Esophagus squamous epithelium (tissue), 5 donors: ENCODE measurements at regions not wholly inside any gene's neighbourhood (a gene's known extent, or its start where the extent isn't known, plus 50 kb on each side); places are given as distances from the start of the nearest gene placed in this dataset.

Experiments
- DNase-seq: peaks from one replicate; lab custom pipeline; 2025; lab: John Stamatoyannopoulos, UW
- H3K27ac ChIP-seq, 4 donors: fragments of 200-600 bp; sonication (generic); one replicate each; pipeline ENCODE4 v1.5.1; 2016 to 2019; ENCODE audit warnings: mild to moderate bottlenecking in 1 of 4
- H3K27me3 ChIP-seq, 4 donors: fragments of 200-600 bp; sonication (generic); 1 replicate in 3 of 4; 2 replicates in 1 of 4; pipeline versions ENCODE4 v1.5.1 to v1.6.0; 2017 to 2021; ENCODE audit warnings: antibody characterized with exemption in 1 of 4
- H3K36me3 ChIP-seq, 3 donors: fragments of 200-600 bp; sonication (generic); one replicate each; pipeline ENCODE4 v1.5.1; 2016 to 2019
- H3K4me1 ChIP-seq, 3 donors: fragments of 200-600 bp; sonication (generic); one replicate each; pipeline ENCODE4 v1.5.1; 2017 to 2019
- H3K4me3 ChIP-seq, 4 donors: fragments of 200-600 bp; sonication (generic); 1 replicate in 3 of 4; 2 replicates in 1 of 4; pipeline ENCODE4 v1.5.1; 2016 to 2019; ENCODE audit warnings: mild to moderate bottlenecking in 2 of 4, moderate library complexity in 1 of 4
- H3K9me3 ChIP-seq, 3 donors: fragments of 200-600 bp; sonication (generic); one replicate each; pipeline ENCODE4 v1.5.1; 2016 to 2019
- CTCF ChIP-seq, 6 experiments: fragments of 450-650 bp in 4 of 6; fragments of 200-600 bp in 2 of 6; sonication (generic) in 2 of 6; IDR thresholded peaks; one replicate each; pipeline ENCODE4 v1.5.1; 2016 to 2019; ENCODE audit warnings: antibody characterized with exemption in 6 of 6, mild to moderate bottlenecking in 4 of 6, moderate library complexity in 4 of 6
- POLR2A ChIP-seq, 4 donors: fragments of 450-650 bp; IDR thresholded peaks; one replicate each; pipeline ENCODE4 v1.6.1; 2017; ENCODE audit warnings: antibody characterized with exemption in 4 of 4, mild to moderate bottlenecking in 4 of 4, moderate library complexity in 3 of 4
- WGBS, 2 donors: methylation state at CpG; one replicate each; pipeline ENCODE4 v1.1.5; 2018; 5-methylcytosine and 5-hydroxymethylcytosine counted together
- intact Hi-C: fragments of 100-400 bp; cut with DNase I; formaldehyde crosslinking; loops from one replicate; pipeline ENCODE4 v1.15.0; 2022
- donor health status: DM: yes; HTN: yes; CAD: no.

DNA sequence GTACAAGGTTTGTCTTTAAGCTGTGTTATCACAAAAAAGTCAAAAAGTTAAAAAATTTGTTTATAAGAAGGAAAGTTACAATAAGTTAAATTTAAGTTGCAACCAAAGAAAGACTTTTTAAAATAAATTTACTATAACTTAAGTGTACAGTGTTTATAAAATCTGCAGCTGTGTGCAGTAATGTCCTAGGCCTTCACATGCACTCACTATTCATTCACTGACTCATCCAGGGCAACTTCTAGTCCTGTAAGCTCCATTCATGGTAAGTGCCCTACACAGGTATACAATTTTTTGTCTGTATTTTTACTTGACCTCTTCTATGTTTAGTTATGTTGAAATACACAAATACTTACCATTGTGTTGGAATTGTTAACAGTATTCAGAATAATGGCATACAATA is 667.9 kb upstream of the SLITRK5 start:
- intact Hi-C loops = no loop called here
- H3K9me3 ChIP-seq = no peaks in the 10 kb centered on the region
- H3K27me3 ChIP-seq = no peaks in the 10 kb centered on the region
- no peak for TF ChIP-seq CTCF (IDR thresholded peaks at IDR 0.05)
- no peak for TF ChIP-seq POLR2A (IDR thresholded peaks at IDR 0.05)
- H3K4me1 ChIP-seq = no peaks in the 10 kb centered on the region
- DNase-seq = no peak
- no peak overlapping the region for H3K4me3 ChIP-seq
- no peak overlapping the region for H3K27ac ChIP-seq
- no peaks in the 10 kb centered on the region for H3K36me3 ChIP-seq

- no peaks in the 10 kb centered on the region for H3K36me3 ChIP-seq
- 88 to 97% methylated on average over 2 of the region's 2 CpGs for WGBS, 2 donors
- H3K27me3 ChIP-seq = no peaks in the 10 kb centered on the region
- H3K27ac ChIP-seq = no peak overlapping the region
- no peak for DNase-seq
- peaks cover 0 to 6% (median 0%) of the 10 kb centered on the region in 3 donors for H3K9me3 ChIP-seq
- no peaks in the 10 kb centered on the region for H3K4me1 ChIP-seq
- H3K4me3 ChIP-seq = no peak overlapping the region
- intact Hi-C loops = no loop called here
- TF ChIP-seq CTCF (IDR thresholded peaks at IDR 0.05) = no peak
These were observed 665.7 kb upstream of the SLITRK5 start for GRCh38 chr13:87005511-87005910.

DNA sequence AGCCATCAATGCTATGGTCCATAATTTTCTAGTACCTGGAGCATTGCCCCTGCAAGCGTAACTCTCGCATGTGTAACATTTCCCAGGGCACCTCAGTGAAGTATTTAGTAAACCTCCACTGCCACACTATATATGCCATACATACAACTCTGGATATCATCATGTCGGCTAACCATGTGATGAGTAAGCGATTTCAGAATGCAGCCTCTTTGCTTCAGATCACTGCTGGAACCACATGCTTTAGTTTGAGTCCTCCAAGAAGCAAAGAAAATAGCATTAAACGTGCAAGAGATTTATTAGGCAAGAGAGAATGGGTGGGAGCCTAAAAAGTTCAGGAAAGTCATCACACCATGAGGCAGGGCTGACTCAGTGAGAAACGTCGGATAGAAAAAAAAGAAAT is 635.6 kb upstream of the SLITRK5 start:
- no peak overlapping the region for H3K4me3 ChIP-seq
- no peak for TF ChIP-seq POLR2A (IDR thresholded peaks at IDR 0.05)
- no peak for TF ChIP-seq CTCF (IDR thresholded peaks at IDR 0.05)
- 83 to 86% methylated on average over 7 of the region's 7 CpGs for WGBS, 2 donors
- no peaks in the 10 kb centered on the region for H3K4me1 ChIP-seq
- no peak overlapping the region for H3K27ac ChIP-seq
- no peaks in the 10 kb centered on the region for H3K36me3 ChIP-seq
- DNase-seq = no peak
- peaks cover 0 to 4% (median 4%) of the 10 kb centered on the region in 3 donors for H3K9me3 ChIP-seq
- intact Hi-C loops = no loop called here
- no peaks in the 10 kb centered on the region for H3K27me3 ChIP-seq

DNA sequence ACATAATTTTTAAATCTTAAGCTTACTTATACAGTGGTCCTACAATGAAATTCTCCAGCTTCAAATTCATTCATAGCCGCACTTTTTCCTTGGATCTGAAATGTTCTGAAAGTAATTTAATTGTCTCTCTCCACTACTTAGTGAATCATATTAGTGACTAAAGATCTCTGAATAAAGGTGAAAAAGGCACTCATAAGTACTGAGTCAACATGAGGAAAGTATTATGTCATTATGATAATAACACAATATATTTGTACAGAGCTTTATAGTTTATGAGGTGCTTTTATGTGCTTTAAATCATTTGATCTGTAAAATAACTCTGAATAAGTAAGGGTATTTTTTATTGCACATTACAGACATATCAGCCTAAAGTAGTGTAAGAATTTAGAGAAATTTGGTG is 628.2 kb upstream of the SLITRK5 start:
- Histone ChIP-seq H3K27me3 (no peaks in the 10 kb centered on the region), H3K27ac (no peak overlapping the region), H3K4me3 (no peak overlapping the region), H3K36me3 (no peaks in the 10 kb centered on the region), H3K9me3 (peaks cover 0 to 3% (median 0%) of the 10 kb centered on the region in 3 donors), H3K4me1 (no peaks in the 10 kb centered on the region)
- 57 to 70% methylated on average over 1 of the region's 1 CpG for WGBS, 2 donors
- intact Hi-C loops = no loop called here
- DNase-seq = no peak
- TF ChIP-seq POLR2A (IDR thresholded peaks at IDR 0.05) (no peak), CTCF (IDR thresholded peaks at IDR 0.05) (no peak)

GRCh38 chr13:87052731-87053130 is 618.4 kb upstream of the SLITRK5 start:
- TF ChIP-seq POLR2A (IDR thresholded peaks at IDR 0.05) = no peak
- TF ChIP-seq CTCF (IDR thresholded peaks at IDR 0.05) = no peak
- DNase-seq = no peak
- Histone ChIP-seq H3K9me3 (no peaks in the 10 kb centered on the region), H3K4me3 (no peak overlapping the region), H3K27ac (no peak overlapping the region), H3K4me1 (no peaks in the 10 kb centered on the region), H3K27me3 (no peaks in the 10 kb centered on the region), H3K36me3 (no peaks in the 10 kb centered on the region)
- WGBS, 2 donors = 37 to 44% methylated on average over 4 of the region's 4 CpGs
- intact Hi-C loops = no loop called here
